NB4 (cell line): ENCODE measurements at regions not wholly inside any gene's neighbourhood (a gene's known extent, or its start where the extent isn't known, plus 50 kb on each side); places are given as distances from the start of the nearest gene placed in this dataset.

Experiments used
- DNase-seq: peaks from one replicate; pipeline ENCODE4 v3.0.0; 2010; ENCODE audit warnings: low read depth
- H3K4me3 ChIP-seq: one replicate; pipeline ENCODE4 v1.5.1; 2011; ENCODE audit warnings: mild to moderate bottlenecking, low read depth, low read length, moderate library complexity
- MYC ChIP-seq: IDR thresholded peaks from 2 replicates; pipeline ENCODE4 v1.6.1; 2011; ENCODE audit warnings: low read depth, low read length
- POLR2A ChIP-seq: IDR thresholded peaks from 2 replicates; pipeline ENCODE4 v1.6.1; 2011; ENCODE audit warnings: mild to moderate bottlenecking; ENCODE audit not compliant: insufficient read length; ENCODE audit errors: extremely low read depth
- TF ChIP-seq, protein P1 (sequence below): IDR thresholded peaks from 2 replicates; pipeline ENCODE4 v1.6.1; 2011; ENCODE audit warnings: low read depth, low read length
- TF ChIP-seq, protein P2 (sequence below): IDR thresholded peaks from one replicate; pipeline ENCODE4 v1.5.1; 2012; ENCODE audit warnings: low read depth, low read length

GRCh38 chr6:163867518-163868292 lies 453.2 kb downstream of the QKI start:
- no peak for DNase-seq
- no peak for TF ChIP-seq MYC
- TF ChIP-seq, protein P1, sequence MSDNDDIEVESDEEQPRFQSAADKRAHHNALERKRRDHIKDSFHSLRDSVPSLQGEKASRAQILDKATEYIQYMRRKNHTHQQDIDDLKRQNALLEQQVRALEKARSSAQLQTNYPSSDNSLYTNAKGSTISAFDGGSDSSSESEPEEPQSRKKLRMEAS, result no peak
- TF ChIP-seq POLR2A, result no peak
- TF ChIP-seq, protein P2, sequence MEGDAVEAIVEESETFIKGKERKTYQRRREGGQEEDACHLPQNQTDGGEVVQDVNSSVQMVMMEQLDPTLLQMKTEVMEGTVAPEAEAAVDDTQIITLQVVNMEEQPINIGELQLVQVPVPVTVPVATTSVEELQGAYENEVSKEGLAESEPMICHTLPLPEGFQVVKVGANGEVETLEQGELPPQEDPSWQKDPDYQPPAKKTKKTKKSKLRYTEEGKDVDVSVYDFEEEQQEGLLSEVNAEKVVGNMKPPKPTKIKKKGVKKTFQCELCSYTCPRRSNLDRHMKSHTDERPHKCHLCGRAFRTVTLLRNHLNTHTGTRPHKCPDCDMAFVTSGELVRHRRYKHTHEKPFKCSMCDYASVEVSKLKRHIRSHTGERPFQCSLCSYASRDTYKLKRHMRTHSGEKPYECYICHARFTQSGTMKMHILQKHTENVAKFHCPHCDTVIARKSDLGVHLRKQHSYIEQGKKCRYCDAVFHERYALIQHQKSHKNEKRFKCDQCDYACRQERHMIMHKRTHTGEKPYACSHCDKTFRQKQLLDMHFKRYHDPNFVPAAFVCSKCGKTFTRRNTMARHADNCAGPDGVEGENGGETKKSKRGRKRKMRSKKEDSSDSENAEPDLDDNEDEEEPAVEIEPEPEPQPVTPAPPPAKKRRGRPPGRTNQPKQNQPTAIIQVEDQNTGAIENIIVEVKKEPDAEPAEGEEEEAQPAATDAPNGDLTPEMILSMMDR, result no peak
- H3K4me3 ChIP-seq, result no peak overlapping the region

DNA sequence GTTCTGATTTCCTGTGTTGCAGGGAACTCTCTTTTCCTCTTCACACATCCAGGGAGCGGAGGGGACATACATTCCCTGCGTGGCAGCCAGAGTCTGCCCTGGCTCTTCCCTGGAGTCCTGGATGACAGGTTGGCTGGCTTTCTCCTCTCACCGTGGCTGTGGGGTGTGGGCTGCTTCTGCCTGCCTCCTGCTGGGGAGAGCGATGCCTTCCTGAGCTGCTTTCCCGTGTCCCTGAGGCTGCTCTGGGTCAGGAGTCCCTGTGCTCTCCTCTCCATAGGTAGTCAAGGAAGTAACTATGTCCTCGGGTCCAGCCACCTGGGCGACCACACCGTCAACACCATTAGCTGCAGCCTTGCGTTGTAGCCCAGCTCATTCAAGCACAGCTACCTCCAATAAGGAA lies 451.7 kb downstream of the QKI start:
- TF ChIP-seq POLR2A, result no peak
- TF ChIP-seq, protein P2, result no peak
- TF ChIP-seq, protein P1, result no peak
- no peak for TF ChIP-seq MYC
- no peak for DNase-seq
- H3K4me3 ChIP-seq, result no peak overlapping the region

DNA sequence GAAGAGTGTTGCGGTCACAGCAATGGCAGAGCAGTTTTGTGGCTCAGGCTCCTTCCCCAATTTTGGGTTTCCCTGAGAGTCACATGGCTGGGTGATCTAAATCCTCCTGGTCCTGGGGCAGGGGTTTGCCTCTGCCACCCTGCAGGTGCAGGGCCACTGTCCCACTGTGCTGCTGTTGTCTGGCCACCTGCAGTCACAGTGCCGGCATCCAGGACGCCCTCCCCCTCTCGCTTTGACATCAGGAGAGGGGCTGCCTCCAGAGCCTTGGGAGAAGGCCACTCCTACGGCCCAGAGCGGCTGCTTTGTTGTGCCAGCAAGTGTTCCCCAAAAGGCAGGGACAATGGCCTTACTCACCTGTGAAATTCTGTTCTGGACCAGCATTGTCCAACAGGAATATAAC lies 449.0 kb downstream of the QKI start:
- no peak for DNase-seq
- TF ChIP-seq, protein P1, result no peak
- TF ChIP-seq, protein P2, result no peak
- TF ChIP-seq MYC, result no peak
- no peak for TF ChIP-seq POLR2A
- no peak overlapping the region for H3K4me3 ChIP-seq

GRCh38 chr6:163862701-163863100 lies 448.2 kb downstream of the QKI start:
- no peak for TF ChIP-seq POLR2A
- TF ChIP-seq, protein P2, result no peak
- no peak for TF ChIP-seq MYC
- TF ChIP-seq, protein P1, result no peak
- H3K4me3 ChIP-seq, result no peak overlapping the region
- no peak for DNase-seq

DNA sequence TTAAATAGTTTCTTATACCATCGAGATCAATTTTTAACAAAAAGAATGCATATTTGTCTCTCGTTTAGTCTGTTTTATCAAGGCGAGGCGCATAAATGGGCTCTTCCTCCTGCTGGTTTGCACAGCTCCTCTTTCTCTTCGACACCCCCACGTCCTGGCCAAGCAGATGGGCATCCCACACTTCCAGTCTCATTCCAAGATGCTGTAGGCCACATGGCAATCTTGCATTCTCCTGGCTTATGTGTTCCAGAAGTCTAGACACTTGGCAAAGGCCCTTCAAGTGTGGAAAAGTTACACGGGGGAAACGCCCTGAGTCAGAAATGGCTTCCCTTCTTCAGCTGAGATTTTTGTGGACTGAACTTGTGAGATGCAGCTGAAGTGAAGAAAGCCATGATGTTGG lies 447.1 kb downstream of the QKI start:
- TF ChIP-seq MYC (no peak), POLR2A (no peak)
- TF ChIP-seq, protein P2, result no peak
- TF ChIP-seq, protein P1, result no peak
- no peak overlapping the region for H3K4me3 ChIP-seq
- no peak for DNase-seq
